ENCODE measurements at regions not wholly inside any gene's neighbourhood (a gene's known extent, or its start where the extent isn't known, plus 50 kb on each side); places are given as distances from the start of the nearest gene placed in this dataset.

GRCh38 chr2:49351560-49351959 lies 197.2 kb upstream of the FSHR start:
- DNase-seq (ENCODE audit: low read depth), result no peak
- H3K4me3 ChIP-seq (ENCODE audit: low read depth, low read length), result no peak overlapping the region
- TF ChIP-seq MYC (IDR thresholded peaks at IDR 0.05; ENCODE audit: low read depth, low read length) (no peak), CTCF (IDR thresholded peaks at IDR 0.05; ENCODE audit: low read depth, low read length) (no peak), POLR2A (IDR thresholded peaks at IDR 0.05; ENCODE audit: extremely low read depth, insufficient read length) (no peak), MAX (IDR thresholded peaks at IDR 0.05; ENCODE audit: low read depth, low read length) (no peak)

GRCh38 chr2:49343638-49344037 lies 189.3 kb upstream of the FSHR start:
- no peak overlapping the region for H3K4me3 ChIP-seq (ENCODE audit: low read depth, low read length)
- no peak for TF ChIP-seq MAX (IDR thresholded peaks at IDR 0.05; ENCODE audit: low read depth, low read length)
- TF ChIP-seq MYC (IDR thresholded peaks at IDR 0.05; ENCODE audit: low read depth, low read length), result no peak
- no peak for TF ChIP-seq CTCF (IDR thresholded peaks at IDR 0.05; ENCODE audit: low read depth, low read length)
- no peak for TF ChIP-seq POLR2A (IDR thresholded peaks at IDR 0.05; ENCODE audit: extremely low read depth, insufficient read length)
- DNase-seq (ENCODE audit: low read depth), result no peak

GRCh38 chr2:49342156-49342555 lies 187.8 kb upstream of the FSHR start:
- DNase-seq (ENCODE audit: low read depth), result no peak
- H3K4me3 ChIP-seq (ENCODE audit: low read depth, low read length), result no peak overlapping the region
- no peak for TF ChIP-seq CTCF (IDR thresholded peaks at IDR 0.05; ENCODE audit: low read depth, low read length)
- no peak for TF ChIP-seq MYC (IDR thresholded peaks at IDR 0.05; ENCODE audit: low read depth, low read length)
- no peak for TF ChIP-seq POLR2A (IDR thresholded peaks at IDR 0.05; ENCODE audit: extremely low read depth, insufficient read length)
- no peak for TF ChIP-seq MAX (IDR thresholded peaks at IDR 0.05; ENCODE audit: low read depth, low read length)

GRCh38 chr2:49335546-49335945 lies 181.2 kb upstream of the FSHR start:
- DNase-seq (ENCODE audit: low read depth), result no peak
- TF ChIP-seq MYC (IDR thresholded peaks at IDR 0.05; ENCODE audit: low read depth, low read length) (no peak), POLR2A (IDR thresholded peaks at IDR 0.05; ENCODE audit: extremely low read depth, insufficient read length) (no peak), CTCF (IDR thresholded peaks at IDR 0.05; ENCODE audit: low read depth, low read length) (no peak), MAX (IDR thresholded peaks at IDR 0.05; ENCODE audit: low read depth, low read length) (no peak)
- H3K4me3 ChIP-seq (ENCODE audit: low read depth, low read length), result no peak overlapping the region

- no peak for DNase-seq (ENCODE audit: low read depth)
- TF ChIP-seq POLR2A (IDR thresholded peaks at IDR 0.05; ENCODE audit: extremely low read depth, insufficient read length) (no peak), MAX (IDR thresholded peaks at IDR 0.05; ENCODE audit: low read depth, low read length) (no peak), MYC (IDR thresholded peaks at IDR 0.05; ENCODE audit: low read depth, low read length) (no peak), CTCF (IDR thresholded peaks at IDR 0.05; ENCODE audit: low read depth, low read length) (no peak)
- no peak overlapping the region for H3K4me3 ChIP-seq (ENCODE audit: low read depth, low read length)
Observed at GRCh38 chr2:49332415-49332814, 178.1 kb upstream of the FSHR start.

GRCh38 chr2:49318531-49318930 lies 164.2 kb upstream of the FSHR start:
- DNase-seq (ENCODE audit: low read depth), result no peak
- TF ChIP-seq MYC (IDR thresholded peaks at IDR 0.05; ENCODE audit: low read depth, low read length) (no peak), CTCF (IDR thresholded peaks at IDR 0.05; ENCODE audit: low read depth, low read length) (no peak), POLR2A (IDR thresholded peaks at IDR 0.05; ENCODE audit: extremely low read depth, insufficient read length) (no peak), MAX (IDR thresholded peaks at IDR 0.05; ENCODE audit: low read depth, low read length) (no peak)
- no peak overlapping the region for H3K4me3 ChIP-seq (ENCODE audit: low read depth, low read length)
